Thyroid gland (tissue), 4 donors: ENCODE measurements at regions not wholly inside any gene's neighbourhood (a gene's known extent, or its start where the extent isn't known, plus 50 kb on each side); places are given as distances from the start of the nearest gene placed in this dataset.
"Not testable (repeated sequence)": the region's sequence is repeated elsewhere in the genome, so short reads cannot be mapped to it uniquely, and the experiment has no call there.

ENCODE experiments used
- POLR2A ChIP-seq, 2 donors: fragments of 450-650 bp; IDR thresholded peaks; one replicate each; pipeline ENCODE4 v1.6.1; 2017; ENCODE audit warnings: antibody characterized with exemption in 2 of 2, mild to moderate bottlenecking in 2 of 2, moderate library complexity in 1 of 2
- TF ChIP-seq, protein P1 (sequence below), 6 experiments: fragments of 200-600 bp in 3 of 6; fragments of 450-650 bp in 3 of 6; sonication (generic) in 3 of 6; IDR thresholded peaks; one replicate each; pipeline ENCODE4 v1.5.1; 2016 to 2019; ENCODE audit warnings: antibody characterized with exemption in 6 of 6, mild to moderate bottlenecking in 2 of 6, inconsistent platforms in 1 of 6, moderate library complexity in 1 of 6

DNA sequence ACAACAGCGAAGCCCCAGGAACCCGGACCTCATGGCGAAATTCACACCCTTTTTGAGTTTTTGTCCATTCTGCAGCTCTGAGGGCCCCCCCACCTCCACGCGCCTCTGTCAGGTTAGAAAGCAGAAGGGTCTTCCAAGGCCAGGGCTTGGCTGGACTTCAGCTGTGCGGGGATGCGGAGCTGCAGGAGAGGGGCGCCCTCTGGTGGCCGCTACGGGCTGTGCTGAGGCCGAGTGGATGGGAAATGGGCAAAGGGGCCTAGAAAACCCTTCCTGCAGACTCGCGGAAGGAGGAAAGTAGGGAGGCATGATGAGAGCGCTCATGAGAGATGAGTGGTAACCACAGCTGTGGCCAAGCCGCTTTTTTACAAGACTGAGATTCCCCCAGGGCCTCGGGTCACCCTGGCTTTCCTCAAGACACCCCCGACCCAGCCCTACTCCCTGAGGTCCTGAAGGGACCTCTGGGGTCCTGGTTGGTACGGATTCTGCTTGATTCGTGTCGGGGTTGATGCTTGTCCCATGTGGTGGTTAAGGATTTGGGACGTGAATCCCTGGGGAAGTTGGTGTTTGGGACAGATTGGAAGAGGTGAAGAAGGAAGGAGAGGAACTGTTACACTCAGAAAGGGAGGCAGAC is 126.8 kb downstream of the GOLGA8K start:
- TF ChIP-seq, protein P1, sequence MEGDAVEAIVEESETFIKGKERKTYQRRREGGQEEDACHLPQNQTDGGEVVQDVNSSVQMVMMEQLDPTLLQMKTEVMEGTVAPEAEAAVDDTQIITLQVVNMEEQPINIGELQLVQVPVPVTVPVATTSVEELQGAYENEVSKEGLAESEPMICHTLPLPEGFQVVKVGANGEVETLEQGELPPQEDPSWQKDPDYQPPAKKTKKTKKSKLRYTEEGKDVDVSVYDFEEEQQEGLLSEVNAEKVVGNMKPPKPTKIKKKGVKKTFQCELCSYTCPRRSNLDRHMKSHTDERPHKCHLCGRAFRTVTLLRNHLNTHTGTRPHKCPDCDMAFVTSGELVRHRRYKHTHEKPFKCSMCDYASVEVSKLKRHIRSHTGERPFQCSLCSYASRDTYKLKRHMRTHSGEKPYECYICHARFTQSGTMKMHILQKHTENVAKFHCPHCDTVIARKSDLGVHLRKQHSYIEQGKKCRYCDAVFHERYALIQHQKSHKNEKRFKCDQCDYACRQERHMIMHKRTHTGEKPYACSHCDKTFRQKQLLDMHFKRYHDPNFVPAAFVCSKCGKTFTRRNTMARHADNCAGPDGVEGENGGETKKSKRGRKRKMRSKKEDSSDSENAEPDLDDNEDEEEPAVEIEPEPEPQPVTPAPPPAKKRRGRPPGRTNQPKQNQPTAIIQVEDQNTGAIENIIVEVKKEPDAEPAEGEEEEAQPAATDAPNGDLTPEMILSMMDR (IDR thresholded peaks at IDR 0.05), result not testable (repeated sequence)
- not testable (repeated sequence) for TF ChIP-seq POLR2A (IDR thresholded peaks at IDR 0.05)
